BJ (cell line): ENCODE measurements at regions not wholly inside any gene's neighbourhood (a gene's known extent, or its start where the extent isn't known, plus 50 kb on each side); places are given as distances from the start of the nearest gene placed in this dataset. TPM values are rescaled to one million over a fixed set of nuclear protein-coding genes. Genes with fewer than 3 reads are reported as not detected.

Experiments
- CTCF ChIA-PET: fragments of 350-600 bp; formaldehyde crosslinking; extraction: SDS; loops from one replicate; lab custom pipeline; 2021; ENCODE audit warnings: antibody characterized with exemption, inconsistent platforms; lab: Yijun Ruan, JAX
- POLR2A ChIA-PET: fragments of 300-600 bp; sonication (Branson Sonifier 250); formaldehyde crosslinking; extraction: SDS; loops from one replicate; lab custom pipeline; 2021; ENCODE audit warnings: antibody characterized with exemption; lab: Charles Lee
- DNase-seq: peaks from one replicate; pipeline ENCODE4 v3.0.0-alpha.2; 2011; ENCODE audit warnings: low read depth
- H3K27me3 ChIP-seq: 2 replicates; pipeline ENCODE4 v1.6.0; 2011; ENCODE audit warnings: low read length; ENCODE audit not compliant: control insufficient read depth, insufficient read depth
- H3K36me3 ChIP-seq: 2 replicates; pipeline ENCODE4 v1.5.1; 2011; ENCODE audit warnings: low read length; ENCODE audit not compliant: control insufficient read depth, insufficient read depth
- H3K4me3 ChIP-seq: 2 replicates; pipeline ENCODE4 v1.5.1; 2011; ENCODE audit warnings: low read depth, mild to moderate bottlenecking, control low read depth, low read length
- CTCF ChIP-seq: IDR thresholded peaks from 2 replicates; pipeline ENCODE4 v1.5.1; 2011; ENCODE audit warnings: low read depth, mild to moderate bottlenecking, control low read depth, inconsistent platforms, low read length, moderate library complexity; ENCODE audit not compliant: insufficient read depth
- small RNA-seq: library from RNA; depleted of rRNA; stranded (forward); fragments of <200 nt; gene quantifications from one replicate; pipeline ENCODE3, GENCODE V24; 2012; ENCODE audit warnings: low replicate concordance, low read depth; ENCODE audit not compliant: insufficient read length

- Histone ChIP-seq H3K36me3 (no peaks in the 10 kb centered on the region), H3K27me3 (no peaks in the 10 kb centered on the region), H3K4me3 (no peak overlapping the region)
- CTCF ChIA-PET = interaction anchor here (1.0 to 1.3 kb wide), 2 partner anchors 10 to 13 kb away, joined by 3 to 5 read pairs; no protein-coding TSS in a partner anchor
- POLR2A ChIA-PET = no interaction called here
- TF ChIP-seq CTCF = no peak
- DNase-seq = no peak
Measured at GRCh38 chr2:181832015-181832414, 59.5 kb upstream of the ITPRID2 start.

- CTCF ChIA-PET = no interaction called here
- no peak for DNase-seq
- POLR2A ChIA-PET = no interaction called here
- Histone ChIP-seq H3K27me3 (no peaks in the 10 kb centered on the region), H3K36me3 (no peaks in the 10 kb centered on the region), H3K4me3 (no peak overlapping the region)
- TF ChIP-seq CTCF = no peak
Measured at GRCh38 chr2:181836583-181836982, 54.9 kb upstream of the ITPRID2 start.

DNA sequence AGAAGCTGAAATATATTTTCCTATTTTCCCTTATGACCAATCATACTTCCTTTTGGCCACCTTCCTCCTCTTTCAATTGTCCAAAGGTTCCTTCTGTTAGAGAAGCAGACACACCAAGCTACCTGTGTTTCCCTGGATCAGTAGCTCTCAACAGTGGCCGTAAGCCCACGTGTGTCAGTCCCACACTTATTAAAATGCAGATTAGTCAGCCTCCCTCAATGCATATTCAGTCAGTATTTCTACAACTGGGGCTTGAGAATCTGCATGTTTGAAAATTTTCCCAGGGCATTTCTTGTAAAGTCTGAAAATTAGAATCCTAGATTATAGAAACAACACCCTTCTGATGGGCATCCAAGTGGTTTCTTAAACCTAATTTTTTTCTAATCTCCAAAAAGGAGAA lies 54.0 kb upstream of the ITPRID2 start:
- Histone ChIP-seq H3K27me3 (no peaks in the 10 kb centered on the region), H3K4me3 (no peak overlapping the region), H3K36me3 (no peaks in the 10 kb centered on the region)
- no peak for DNase-seq
- POLR2A ChIA-PET = no interaction called here
- CTCF ChIA-PET = interaction anchor here (0.9 kb wide), 1 partner anchor 54 kb away, joined by 3 read pairs; no protein-coding TSS in a partner anchor
- TF ChIP-seq CTCF = no peak

DNA sequence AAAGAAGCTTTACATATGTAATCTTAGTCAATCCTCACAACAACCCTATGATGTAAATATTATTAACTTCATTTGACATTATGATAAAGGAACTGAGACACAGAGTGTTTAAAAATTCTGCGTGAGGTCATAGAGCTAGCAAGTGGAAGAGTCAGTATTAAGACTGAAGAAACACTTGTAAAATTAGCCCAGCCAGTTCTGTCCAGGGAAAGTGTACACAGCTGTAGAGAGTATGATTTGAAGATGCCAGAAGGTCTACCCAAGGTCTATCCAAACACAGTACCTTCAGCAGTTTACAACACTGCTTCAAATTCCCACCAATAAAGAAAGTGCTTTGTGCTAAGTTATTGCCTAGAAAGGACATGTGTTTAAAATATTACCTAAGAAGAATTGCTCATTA lies 51.7 kb upstream of the ITPRID2 start:
- no peak for DNase-seq
- H3K4me3 ChIP-seq = no peak overlapping the region
- H3K27me3 ChIP-seq = no peaks in the 10 kb centered on the region
- H3K36me3 ChIP-seq = no peaks in the 10 kb centered on the region
- TF ChIP-seq CTCF = no peak
- ChIA-PET POLR2A (no interaction called here), CTCF (interaction anchor here (1.0 kb wide), 1 partner anchor 23 kb away, joined by 4 read pairs; no protein-coding TSS in a partner anchor)

- Histone ChIP-seq H3K4me3 (no peak overlapping the region), H3K36me3 (no peaks in the 10 kb centered on the region), H3K27me3 (no peaks in the 10 kb centered on the region)
- no peak for DNase-seq
- TF ChIP-seq CTCF = no peak
- POLR2A ChIA-PET = no interaction called here
- CTCF ChIA-PET = interaction anchor here (1.0 kb wide), 1 partner anchor 11 kb away, joined by 4 read pairs; no protein-coding TSS in a partner anchor
Measured at GRCh38 chr2:181841079-181841478, 50.5 kb upstream of the ITPRID2 start.

Small RNA genes lying in the stretch of these regions (small RNA-seq; reads per million reads assigned to genes)
- gene RNU6ATAC19P = not detected
